H1 (cell line): ENCODE measurements at regions not wholly inside any gene's neighbourhood (a gene's known extent, or its start where the extent isn't known, plus 50 kb on each side); places are given as distances from the start of the nearest gene placed in this dataset.

Source experiments
- CREB1 ChIP-seq: IDR thresholded peaks from 2 replicates; pipeline ENCODE4 v1.6.1; 2012; ENCODE audit warnings: inconsistent platforms
- MAX ChIP-seq: IDR thresholded peaks from 2 replicates; pipeline ENCODE4 v1.6.1; 2012; ENCODE audit warnings: inconsistent platforms
- NANOG ChIP-seq: IDR thresholded peaks from 2 replicates; pipeline ENCODE4 v1.6.1; 2011; ENCODE audit warnings: low read length, low read depth, mild to moderate bottlenecking, inconsistent platforms; ENCODE audit not compliant: insufficient read depth, poor library complexity, severe bottlenecking
- SIN3A ChIP-seq, 2 experiments: IDR thresholded peaks in 1 of 2; conservative IDR thresholded peaks in 1 of 2; 2 replicates each; pipeline ENCODE4 v1.6.1; 2011 to 2012; ENCODE audit warnings: low read length in 2 of 2, improper control_type of control experiment in 1 of 2, low read depth in 1 of 2, mild to moderate bottlenecking in 1 of 2
- SIRT6 ChIP-seq: IDR thresholded peaks from one replicate; pipeline ENCODE4 v1.7.1; 2012; ENCODE audit warnings: low read length, inconsistent platforms
- SUZ12 ChIP-seq: fragments of 200-600 bp; sonication (generic); IDR thresholded peaks from 2 replicates; pipeline ENCODE4 v1.6.1; 2012; ENCODE audit warnings: mild to moderate bottlenecking, inconsistent platforms, low read length, moderate library complexity, mixed read lengths
- YY1 ChIP-seq: IDR thresholded peaks from 2 replicates; pipeline ENCODE4 v1.6.1; 2011; ENCODE audit warnings: low read depth, mild to moderate bottlenecking, low read length

DNA sequence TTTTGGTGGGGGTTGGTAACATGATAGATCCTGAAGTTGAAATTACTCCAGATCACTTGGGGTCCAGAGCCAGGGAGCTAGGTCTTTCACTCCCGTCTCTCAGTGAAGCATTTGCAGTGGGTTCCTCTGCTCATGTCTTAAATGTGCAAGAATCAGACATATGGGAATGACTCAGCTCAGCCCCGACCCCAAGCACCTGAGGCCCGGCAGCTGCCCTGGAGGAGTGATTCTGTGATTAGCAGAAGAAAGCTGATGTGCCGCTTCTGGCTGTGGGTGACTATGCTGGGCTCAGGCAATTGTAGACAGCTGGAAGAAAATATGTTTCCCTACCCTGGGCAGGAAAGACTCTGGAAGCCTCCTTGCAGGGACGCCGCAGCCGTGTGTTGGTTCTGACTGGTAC lies 601.7 kb downstream of the NPHP4 start (continued):
- TF ChIP-seq MAX (no peak), SIRT6 (no peak), YY1 (no peak), CREB1 (no peak), SIN3A (conservative IDR thresholded peaks at IDR 0.05 in 1 of 2, IDR thresholded peaks at IDR 0.05 in 1 of 2; ENCODE audit: low read depth in 1 of 2, low read length in 2 of 2) (no peak), NANOG (no peak), SUZ12 (no peak)
